NCI-H146 treated with DMSO at 0.1 percent for 48 hours (cell line): ENCODE measurements at regions not wholly inside any gene's neighbourhood (a gene's known extent, or its start where the extent isn't known, plus 50 kb on each side); places are given as distances from the start of the nearest gene placed in this dataset.
"Not testable (repeated sequence)": the region's sequence is repeated elsewhere in the genome, so short reads cannot be mapped to it uniquely, and the experiment has no call there.

Source experiments
- DNase-seq: peaks from one replicate; lab custom pipeline; 2025; ENCODE audit not compliant: unreplicated experiment; lab: John Stamatoyannopoulos, UW

DNA sequence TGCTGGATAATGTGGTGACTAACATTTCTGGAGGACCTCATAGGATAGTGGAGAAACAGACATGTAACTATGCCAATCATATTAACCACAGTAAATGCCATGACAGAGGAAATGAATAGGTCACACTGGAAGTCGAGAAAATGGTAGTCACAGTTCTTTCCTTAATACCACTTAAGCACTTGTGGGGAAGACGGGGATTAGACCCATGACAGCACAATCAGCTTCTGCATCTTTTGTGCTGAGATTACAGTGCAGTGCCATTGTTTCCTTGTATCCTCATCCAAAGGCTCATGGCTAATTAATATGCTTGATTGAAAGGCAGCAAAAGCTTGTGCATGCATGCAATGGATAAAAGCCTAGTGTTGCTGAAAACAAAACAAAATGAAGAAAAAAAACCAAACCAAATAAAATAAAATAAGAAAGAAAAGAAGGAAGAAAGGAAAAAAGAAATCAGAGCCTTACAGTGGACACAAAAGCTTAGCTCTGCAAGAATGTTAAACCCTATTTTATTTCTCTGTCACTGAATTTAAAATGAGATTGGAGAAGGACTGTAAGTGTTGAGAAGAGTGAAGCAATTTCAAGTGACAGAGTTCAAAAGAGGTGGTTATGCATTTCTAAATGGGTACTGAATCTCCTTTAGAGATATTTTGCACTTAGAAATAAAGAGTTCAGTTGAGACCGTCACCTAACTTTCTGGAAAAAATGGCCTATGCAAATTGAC lies 1011.9 kb downstream of the CDH8 start:
- no peak for DNase-seq

DNA sequence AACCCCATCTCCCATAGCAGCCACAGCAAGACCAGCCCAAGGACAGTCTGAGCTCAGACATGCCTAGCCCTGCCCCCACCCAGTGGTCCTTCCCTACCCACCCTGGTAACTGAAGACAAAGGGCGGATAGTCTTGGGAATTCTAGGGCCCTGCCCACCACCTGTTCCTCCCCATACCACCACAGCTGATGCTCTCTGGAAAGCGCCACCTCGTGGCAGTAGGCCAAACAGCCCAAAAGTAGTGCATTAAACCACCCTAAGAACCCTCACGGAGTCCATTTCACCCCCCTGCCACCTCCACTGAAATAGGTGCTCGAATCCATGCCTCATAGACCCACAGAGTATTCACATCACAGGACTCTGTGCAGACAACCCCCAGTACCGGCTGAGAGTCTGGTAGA lies 1021.4 kb downstream of the CDH8 start:
- DNase-seq: no peak

DNA sequence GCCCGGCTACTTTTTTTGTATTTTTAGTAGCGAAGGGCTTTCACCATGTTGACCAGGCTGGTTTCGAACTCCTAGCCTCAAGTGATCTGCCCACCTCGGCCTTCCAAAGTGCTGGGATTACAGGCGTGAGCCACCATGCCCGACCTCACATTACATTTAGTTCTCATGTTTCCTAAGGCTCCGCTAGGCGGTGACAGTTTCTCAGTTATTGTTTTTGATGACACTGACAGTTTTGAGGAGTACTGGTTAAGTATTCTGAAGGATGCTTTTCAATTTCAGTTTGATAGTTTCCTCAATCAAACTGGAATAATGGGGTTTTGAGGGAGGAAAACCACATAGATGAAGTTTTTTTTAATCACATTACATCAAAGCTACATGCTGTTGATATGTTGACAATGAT lies 1028.5 kb downstream of the CDH8 start:
- no peak for DNase-seq

DNA sequence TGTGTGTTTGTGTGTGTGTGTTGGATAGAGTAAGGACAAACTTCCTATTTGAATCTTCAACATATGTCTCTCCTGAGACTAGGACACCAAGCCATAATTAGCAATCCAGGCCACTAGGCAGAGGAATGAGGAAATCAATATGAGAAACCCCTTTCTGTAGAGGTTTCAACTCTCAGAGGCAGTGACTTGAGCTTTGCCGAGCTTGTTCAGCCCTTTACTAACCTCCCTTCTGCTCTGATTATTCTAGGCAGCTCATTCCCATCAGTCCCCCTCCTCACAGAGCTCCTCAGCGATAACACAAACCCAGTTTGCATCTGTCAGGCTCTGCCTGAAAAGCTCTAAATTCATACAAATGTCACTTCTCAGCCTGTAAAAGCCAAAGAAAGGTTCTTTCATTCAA lies 1030.3 kb downstream of the CDH8 start:
- no peak for DNase-seq

DNA sequence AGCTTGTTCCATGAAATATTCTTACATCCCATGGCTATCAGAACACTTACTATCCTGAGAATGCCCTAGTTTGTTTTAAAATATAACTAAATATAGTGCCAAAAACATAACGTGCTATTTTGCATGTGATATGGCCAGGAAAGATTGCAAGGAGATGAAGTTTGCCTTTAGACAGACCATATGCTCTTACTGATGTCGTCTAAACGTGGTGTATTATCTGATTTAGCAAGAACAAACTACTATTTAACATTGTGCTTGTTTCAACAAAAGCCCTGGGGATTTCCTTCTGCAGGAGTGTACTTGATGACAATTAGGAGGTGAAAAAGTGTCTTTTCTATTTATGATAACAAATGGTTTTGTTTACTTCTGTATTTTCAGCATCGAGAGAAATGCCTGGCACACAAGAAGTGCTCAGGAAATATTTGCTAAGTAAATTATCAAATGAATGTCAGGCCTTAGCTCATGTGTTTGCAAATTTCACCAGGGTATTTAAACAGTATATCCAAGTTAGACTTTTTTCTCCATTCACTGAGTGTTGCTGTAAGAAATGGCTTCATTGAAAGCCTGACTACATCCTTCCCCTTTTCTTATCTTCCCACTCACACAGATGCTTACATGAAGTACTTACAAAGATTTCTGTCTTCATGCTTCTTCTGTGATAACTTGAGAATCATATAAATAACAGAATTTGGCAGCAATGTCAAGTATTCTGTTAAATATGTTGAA lies 1033.6 kb downstream of the CDH8 start:
- peak; percentile 10 for DNase-seq

DNA sequence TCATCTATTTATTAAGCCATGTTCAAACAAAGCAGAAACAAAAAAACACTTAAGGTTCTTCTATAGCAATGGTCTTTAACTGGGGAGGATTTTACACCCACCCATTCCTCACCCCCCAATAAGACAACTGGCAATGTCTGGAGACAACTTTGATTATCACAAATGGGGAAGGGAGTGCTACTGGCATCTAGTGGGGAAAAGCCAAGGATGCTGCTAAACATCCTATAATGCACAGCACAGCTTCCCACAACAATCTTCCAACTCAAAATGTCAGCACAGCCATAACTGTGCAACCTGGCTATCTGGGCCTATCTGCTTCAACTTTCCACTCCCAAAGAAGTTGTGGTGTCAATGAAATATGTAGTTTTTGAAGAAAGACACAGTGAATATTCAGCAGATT lies 1044.4 kb downstream of the CDH8 start:
- DNase-seq: no peak

DNA sequence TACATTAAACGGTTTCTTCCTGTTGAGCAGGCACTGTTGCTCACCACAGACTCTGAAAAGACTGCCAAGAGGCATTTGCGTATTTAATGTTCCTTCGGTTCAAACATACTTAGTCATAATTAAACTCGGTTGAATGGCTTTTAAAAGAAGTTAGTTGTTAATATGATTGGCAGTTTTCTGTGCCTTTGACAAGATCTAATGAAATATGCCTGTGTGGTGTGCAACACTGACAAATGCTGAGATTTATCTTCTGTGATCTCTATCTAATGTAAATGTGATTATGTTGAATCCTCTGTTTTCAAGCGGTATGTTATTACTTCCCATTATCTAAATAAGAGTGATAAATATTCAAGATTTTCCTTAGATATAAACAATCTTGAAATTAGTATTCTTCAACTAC lies 1046.6 kb downstream of the CDH8 start:
- no peak for DNase-seq

DNA sequence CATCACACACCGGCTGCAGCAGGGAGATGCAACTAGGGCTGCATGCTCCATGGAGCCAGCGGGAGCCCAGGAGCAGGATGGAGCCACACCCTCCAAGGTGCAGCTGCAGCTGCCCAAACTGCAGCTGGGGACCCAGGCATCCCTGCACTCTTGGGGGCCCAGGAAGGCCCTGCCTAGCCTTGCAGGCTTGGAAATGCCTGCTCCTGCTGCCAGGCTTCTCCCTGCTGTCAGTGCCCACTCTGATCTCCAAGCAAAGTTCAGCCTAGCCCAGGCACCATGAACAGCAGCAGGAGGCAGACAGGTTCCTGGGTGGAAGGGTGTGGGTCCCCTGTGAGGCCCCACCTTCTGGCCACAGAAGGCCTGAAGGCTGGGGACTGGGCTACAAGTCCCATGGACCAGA lies 1057.1 kb downstream of the CDH8 start:
- no peak for DNase-seq

DNA sequence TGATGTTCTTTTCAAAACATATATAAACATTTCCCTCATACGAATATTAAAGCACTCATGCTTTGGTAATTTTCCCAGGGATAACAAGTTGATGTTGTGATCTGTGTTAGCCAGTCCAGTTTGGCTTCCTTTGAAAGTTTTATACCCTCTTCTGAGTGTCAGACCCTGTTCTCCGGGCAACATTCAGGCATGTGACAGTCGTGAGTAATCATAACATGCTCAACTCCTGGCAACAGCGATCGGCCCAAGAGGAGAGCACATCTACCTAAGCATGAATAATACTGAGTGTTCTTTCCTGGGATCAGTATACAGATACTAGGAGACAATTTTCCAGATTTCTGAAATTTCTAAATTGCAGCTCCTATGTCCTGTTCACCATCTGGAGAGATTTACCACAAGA lies 1086.4 kb downstream of the CDH8 start:
- no peak for DNase-seq

DNA sequence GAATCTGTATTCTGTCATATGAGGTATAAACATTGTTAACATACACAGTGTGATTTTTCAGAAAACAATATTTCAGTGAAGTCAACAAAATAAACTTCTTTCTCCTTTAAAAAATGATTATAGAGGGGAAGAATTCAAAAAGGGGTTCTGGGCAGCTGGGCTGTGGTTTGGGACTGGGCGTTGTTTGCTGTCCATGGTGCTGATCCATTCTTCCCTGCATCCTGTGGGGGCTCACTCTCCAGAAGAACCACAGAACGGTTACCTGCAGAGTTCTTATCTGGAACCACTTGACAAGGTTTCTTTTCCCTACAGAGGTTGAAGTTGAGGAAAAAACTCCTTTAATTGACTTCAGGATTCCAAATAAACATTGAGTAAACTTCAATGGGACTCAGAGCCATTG lies 1091.0 kb downstream of the CDH8 start:
- no peak for DNase-seq

DNA sequence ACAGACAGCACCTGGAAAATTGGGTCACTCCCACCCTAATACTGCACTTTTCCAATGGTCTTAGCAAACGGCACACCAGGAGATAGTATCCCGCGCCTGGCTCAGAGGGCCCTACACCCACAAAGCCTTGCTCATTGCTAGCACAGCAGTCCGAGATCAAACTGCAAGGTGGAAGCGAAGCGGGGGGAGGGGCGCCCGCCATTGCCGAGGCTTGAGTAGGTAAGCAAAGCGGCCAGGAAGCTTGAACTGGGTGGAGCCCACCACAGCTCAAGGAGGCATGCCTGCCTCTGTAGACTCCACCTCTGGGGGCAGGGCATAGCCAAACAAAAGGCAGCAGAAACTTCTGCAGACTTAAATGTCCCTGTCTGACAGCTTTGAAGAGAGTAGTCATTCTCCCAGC lies 1100.0 kb downstream of the CDH8 start:
- not testable (repeated sequence) for DNase-seq

DNA sequence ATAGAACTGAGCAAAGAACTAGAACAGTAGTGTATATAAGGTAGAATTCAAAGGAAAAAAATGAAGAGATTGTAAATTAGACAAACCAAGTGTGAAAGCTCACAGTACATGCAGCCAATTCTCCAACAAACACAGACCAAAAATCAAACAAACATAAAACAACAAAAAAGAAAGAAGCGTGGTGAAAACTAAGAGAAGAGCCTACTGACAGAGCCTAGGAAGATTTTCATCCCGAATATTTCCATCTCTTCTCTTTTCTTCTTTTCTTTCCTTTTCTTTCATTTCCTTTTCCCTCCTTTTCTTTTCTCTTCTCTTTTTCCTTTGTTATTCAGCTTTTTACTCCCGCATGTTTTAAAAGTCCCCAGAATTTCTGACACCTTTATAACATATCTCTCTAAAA lies 1103.6 kb downstream of the CDH8 start:
- no peak for DNase-seq

DNA sequence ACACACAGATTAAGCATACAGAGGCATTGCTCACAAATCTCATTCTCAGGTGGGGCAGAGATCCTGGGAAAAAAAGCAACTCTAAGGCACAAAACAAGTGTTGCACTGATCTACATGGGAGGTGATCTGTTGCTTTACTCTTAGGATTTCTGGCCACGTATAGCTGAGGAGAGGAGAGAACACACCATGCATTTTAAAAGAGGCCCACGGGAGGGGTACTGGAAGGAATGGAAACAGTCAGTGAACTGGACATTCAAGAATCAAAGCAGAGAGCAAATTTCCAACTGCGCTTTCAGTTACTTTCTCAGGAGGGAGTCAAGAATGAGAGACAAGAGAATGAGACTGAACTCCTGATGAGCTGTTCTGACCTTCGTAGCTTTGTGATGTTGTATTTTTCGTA lies 1105.9 kb downstream of the CDH8 start:
- DNase-seq: no peak

DNA sequence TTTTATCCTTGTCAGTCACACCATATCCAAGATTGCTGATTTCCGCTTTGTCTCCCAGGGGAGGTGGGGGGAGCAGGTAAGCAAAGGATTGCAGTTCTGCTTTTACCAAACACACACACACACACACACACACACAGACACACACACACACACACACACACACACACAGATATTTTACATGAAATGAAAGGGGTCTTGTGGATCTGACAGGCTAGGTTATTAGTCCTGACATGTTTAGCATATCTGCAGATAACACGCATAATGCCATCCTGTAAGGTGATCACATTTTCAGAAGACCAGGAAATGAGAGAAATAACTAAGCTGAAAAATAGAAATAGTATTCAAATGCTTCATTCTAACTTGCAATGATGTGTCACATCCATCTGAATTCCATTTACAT lies 1113.3 kb downstream of the CDH8 start:
- DNase-seq: no peak

DNA sequence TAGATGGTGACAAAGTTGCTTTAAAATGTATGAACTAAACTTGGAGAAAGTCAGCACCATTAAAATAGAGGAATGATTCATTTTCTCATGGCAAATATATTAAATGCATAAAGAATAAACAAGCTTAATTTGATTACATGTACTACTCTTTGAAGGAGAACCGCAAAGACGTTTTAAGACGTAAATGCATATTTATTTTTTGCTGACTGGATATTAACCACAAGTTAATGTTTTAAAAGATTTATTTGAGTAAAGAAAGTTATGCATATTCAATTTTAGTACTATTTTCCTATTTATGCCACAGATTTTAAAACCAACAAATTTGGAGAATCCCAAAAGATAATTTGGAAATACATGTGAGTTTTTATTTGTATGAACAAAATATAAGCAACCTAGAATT lies 1121.9 kb downstream of the CDH8 start:
- no peak for DNase-seq

DNA sequence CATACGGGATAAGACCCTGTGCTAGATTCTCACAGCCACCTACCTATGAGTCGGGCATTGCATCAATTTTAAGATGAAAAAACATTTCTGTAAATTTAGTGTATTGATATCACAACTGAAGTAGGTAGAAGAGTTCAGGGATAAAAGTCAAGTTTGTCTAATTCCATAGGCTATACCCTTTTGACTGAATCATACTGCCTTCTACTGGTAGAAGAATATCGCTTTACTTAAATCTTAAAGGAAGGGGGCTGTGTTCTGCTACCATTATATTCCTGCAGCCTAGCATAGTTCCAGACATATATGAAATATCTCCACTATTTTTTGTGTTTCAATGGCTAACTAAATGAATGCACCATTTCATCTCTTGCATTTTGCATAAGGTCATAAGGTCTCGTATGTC lies 1128.6 kb downstream of the CDH8 start:
- DNase-seq: no peak

DNA sequence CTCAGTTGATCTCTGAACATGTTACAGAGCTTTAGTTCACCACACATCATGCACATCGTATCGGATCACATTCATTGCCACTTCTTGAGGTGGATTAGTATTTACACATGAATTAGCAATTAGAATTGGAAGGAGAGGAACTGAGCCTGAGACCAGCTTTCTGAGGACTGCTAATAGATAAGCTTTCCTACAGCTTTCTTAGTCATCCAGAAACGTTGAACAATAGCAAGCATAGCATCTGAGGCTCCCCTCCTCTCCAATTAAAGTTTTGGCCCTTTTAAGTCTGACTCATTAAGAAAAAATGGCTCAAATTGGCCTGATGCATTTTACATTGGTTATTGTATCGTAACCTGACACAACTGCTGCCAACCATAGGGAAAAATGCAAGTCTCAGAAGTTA lies 1130.4 kb downstream of the CDH8 start:
- no peak for DNase-seq

DNA sequence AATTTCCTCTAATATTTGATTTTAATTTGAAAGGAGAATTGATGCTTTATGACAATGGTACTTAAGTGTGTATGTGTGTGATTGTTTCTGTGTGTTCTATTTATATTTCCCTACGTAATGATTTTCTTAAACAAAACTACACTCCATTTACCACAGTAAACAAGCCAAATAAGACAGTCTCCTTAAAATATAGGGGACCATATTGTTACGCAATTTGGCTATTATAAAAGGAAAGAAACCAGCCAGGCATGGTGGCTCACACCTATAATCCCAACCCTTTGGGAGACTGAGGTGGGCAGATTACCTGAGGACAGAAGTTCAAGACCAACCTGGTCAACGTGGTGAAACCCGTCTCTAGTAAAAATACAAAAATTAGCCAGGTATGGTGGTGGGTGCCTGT lies 1134.1 kb downstream of the CDH8 start:
- DNase-seq: no peak

DNA sequence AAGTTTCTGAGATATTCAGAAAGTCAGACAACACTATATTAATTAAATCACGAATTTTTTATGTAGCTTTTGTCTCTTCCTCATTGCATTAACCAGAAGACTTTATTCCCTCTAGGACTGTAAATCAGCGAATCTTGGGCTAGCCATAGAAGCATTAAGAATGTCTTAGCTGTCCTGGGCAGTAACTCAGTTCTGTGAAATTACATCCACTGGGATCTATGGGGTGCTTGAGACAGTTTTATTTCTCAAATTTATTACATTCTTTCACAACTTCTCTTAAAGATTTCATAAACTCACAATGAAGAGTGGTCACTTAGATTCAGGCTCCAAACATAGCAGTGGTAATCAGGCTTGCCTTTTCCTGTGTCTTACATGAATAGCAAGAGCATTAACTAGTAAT lies 1153.4 kb downstream of the CDH8 start:
- DNase-seq: no peak

DNA sequence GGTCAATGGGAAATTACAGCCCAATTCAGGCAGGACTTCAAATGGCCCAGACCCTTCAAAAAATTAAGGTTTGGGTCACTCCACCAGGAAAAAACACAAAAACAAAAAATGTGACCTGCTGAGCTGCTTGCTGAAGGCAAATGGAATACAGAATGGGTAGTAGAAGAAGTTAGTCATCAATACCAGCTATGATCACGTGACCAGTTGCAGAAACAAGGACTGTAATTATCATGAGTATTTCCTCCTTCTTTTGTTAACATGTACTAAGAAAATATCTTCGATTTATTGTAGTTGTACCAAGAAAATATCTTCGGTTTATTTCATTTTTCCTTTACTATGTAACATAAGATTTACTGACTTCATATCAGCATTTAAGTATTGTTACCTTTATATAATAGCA lies 1183.6 kb downstream of the CDH8 start:
- DNase-seq: no peak

DNA sequence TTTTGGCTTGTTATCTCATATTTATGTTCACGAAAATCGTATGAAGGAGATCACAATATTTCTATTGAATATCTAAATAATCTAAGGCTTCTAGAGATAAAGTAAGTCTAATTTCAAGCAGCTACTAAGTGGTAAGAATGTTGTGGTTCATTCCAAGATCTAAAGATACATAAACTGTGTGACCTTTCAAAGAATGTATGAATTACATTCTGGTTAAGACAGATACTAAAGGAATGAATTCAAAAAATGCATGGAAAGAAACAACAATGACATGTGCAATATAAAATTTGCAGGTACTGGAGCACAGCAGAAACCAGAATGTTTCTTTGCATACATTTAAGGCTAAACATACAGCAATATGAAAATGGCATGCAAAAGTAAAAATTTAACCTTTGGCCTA lies 1214.6 kb downstream of the CDH8 start:
- DNase-seq: no peak

DNA sequence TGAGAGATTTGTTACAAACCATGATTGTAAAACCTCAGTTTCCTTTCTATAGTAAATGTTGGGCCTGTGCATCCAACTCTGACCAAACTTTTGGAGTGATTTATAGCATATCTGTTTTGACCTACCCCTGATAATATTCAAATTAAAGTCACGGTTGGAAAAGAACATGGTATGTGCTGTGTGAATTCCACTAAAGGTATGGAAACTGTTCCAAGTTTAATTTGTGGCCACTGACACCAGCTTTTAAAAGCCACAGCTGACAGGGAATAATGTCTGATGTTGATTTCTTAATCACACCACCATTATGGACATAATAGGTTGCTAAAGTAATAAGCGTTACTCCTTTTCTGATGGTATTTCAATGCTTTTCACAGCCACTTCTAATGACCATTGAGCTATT lies 1215.9 kb downstream of the CDH8 start:
- DNase-seq: no peak

DNA sequence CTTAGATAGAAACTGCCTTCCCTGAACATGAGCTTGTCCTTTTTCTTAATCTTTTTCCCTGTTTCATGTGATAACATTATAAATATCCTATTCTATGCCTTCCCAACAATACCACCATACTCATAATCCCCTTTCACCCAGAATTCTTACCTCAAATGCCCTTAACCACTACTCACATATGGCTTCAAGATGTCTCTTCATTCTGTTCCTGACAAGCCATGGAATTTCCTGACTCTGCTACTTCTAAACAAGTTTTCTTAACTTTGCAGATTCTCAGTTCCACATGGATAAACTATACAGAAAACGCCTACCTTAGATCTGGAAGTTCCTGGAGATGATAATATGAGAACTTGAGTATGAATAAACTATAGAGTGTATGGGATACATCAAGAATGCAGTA lies 1217.8 kb downstream of the CDH8 start:
- DNase-seq: no peak
